ENCODE measurements at regions not wholly inside any gene's neighbourhood (a gene's known extent, or its start where the extent isn't known, plus 50 kb on each side); places are given as distances from the start of the nearest gene placed in this dataset.

GRCh38 chr4:184558996-184559395, 84.6 kb upstream of the IRF2 start:
- WGBS, result 79% methylated on average over 7 of the region's 7 CpGs
- no peak for DNase-seq (ENCODE audit: low spot score)
- no peaks in the 10 kb centered on the region for H3K27me3 ChIP-seq (ENCODE audit: control insufficient read depth in 4 of 4, insufficient read depth in 4 of 4, low read length in 3 of 4)
- H3K9ac ChIP-seq (ENCODE audit: low read depth in 1 of 2, low read length in 2 of 2), result no peak overlapping the region
- no peak for TF ChIP-seq RXRA (IDR thresholded peaks at IDR 0.05)
- no peak for TF ChIP-seq GABPA (IDR thresholded peaks at IDR 0.05 in 1 of 2, conservative IDR thresholded peaks at IDR 0.05 in 1 of 2)
- no peak for TF ChIP-seq TAF1 (conservative IDR thresholded peaks at IDR 0.05)
- TF ChIP-seq EGR1 (IDR thresholded peaks at IDR 0.05; ENCODE audit: low read depth in 2 of 2), result no peak
- no peak for TF ChIP-seq FOXA2 (IDR thresholded peaks at IDR 0.05)
- TF ChIP-seq SP1 (IDR thresholded peaks at IDR 0.05), result no peak
- TF ChIP-seq, protein P1, sequence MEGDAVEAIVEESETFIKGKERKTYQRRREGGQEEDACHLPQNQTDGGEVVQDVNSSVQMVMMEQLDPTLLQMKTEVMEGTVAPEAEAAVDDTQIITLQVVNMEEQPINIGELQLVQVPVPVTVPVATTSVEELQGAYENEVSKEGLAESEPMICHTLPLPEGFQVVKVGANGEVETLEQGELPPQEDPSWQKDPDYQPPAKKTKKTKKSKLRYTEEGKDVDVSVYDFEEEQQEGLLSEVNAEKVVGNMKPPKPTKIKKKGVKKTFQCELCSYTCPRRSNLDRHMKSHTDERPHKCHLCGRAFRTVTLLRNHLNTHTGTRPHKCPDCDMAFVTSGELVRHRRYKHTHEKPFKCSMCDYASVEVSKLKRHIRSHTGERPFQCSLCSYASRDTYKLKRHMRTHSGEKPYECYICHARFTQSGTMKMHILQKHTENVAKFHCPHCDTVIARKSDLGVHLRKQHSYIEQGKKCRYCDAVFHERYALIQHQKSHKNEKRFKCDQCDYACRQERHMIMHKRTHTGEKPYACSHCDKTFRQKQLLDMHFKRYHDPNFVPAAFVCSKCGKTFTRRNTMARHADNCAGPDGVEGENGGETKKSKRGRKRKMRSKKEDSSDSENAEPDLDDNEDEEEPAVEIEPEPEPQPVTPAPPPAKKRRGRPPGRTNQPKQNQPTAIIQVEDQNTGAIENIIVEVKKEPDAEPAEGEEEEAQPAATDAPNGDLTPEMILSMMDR (IDR thresholded peaks at IDR 0.05; ENCODE audit: low read depth, low read length, missing input control), result no peak
- TF ChIP-seq HNF4G (IDR thresholded peaks at IDR 0.05), result no peak
- no peak for TF ChIP-seq NR2F2 (IDR thresholded peaks at IDR 0.05)
- TF ChIP-seq RAD21 (IDR thresholded peaks at IDR 0.05), result no peak
- no peak for TF ChIP-seq MAX (IDR thresholded peaks at IDR 0.05)
- TF ChIP-seq, protein P2, sequence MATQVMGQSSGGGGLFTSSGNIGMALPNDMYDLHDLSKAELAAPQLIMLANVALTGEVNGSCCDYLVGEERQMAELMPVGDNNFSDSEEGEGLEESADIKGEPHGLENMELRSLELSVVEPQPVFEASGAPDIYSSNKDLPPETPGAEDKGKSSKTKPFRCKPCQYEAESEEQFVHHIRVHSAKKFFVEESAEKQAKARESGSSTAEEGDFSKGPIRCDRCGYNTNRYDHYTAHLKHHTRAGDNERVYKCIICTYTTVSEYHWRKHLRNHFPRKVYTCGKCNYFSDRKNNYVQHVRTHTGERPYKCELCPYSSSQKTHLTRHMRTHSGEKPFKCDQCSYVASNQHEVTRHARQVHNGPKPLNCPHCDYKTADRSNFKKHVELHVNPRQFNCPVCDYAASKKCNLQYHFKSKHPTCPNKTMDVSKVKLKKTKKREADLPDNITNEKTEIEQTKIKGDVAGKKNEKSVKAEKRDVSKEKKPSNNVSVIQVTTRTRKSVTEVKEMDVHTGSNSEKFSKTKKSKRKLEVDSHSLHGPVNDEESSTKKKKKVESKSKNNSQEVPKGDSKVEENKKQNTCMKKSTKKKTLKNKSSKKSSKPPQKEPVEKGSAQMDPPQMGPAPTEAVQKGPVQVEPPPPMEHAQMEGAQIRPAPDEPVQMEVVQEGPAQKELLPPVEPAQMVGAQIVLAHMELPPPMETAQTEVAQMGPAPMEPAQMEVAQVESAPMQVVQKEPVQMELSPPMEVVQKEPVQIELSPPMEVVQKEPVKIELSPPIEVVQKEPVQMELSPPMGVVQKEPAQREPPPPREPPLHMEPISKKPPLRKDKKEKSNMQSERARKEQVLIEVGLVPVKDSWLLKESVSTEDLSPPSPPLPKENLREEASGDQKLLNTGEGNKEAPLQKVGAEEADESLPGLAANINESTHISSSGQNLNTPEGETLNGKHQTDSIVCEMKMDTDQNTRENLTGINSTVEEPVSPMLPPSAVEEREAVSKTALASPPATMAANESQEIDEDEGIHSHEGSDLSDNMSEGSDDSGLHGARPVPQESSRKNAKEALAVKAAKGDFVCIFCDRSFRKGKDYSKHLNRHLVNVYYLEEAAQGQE (IDR thresholded peaks at IDR 0.05), result no peak
- TF ChIP-seq YY1 (IDR thresholded peaks at IDR 0.05), result no peak
- H3K4me3 ChIP-seq (ENCODE audit: low read depth in 1 of 3, low read length in 3 of 3), result no peak overlapping the region
- H3K27ac ChIP-seq (ENCODE audit: low read depth in 1 of 2, low read length in 2 of 2), result no peak overlapping the region
- no peaks in the 10 kb centered on the region for H3K36me3 ChIP-seq (ENCODE audit: control insufficient read depth in 4 of 4, insufficient read depth in 3 of 4, low read depth in 1 of 4, low read length in 3 of 4)
- no peaks in the 10 kb centered on the region for H3K9me3 ChIP-seq (ENCODE audit: control insufficient read depth in 4 of 4, low read length in 3 of 4)
- H3K4me1 ChIP-seq (ENCODE audit: control insufficient read depth in 4 of 4, insufficient read depth in 4 of 4, low read length in 3 of 4), result no peaks in the 10 kb centered on the region

DNA sequence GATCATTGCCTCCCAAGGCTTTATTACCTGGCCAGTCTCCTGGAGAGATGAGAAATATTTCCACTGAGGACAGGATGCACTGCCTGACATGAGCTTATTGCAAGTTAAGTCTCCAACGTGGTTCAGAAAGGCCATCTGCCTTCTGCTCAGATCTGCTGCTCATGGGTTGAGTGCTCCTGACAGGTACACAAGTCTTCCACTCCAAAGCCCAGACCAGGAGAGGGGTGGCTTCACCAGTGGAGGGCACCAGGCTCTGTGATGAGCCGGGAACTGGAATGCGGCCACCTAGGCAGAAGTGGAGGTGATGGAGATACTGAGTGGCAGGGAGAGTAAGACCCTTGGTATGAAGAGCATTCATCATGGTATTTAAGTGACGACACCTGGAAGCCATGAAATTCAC, 79.5 kb upstream of the IRF2 start:
- no peaks in the 10 kb centered on the region for H3K27me3 ChIP-seq (ENCODE audit: control insufficient read depth in 4 of 4, insufficient read depth in 4 of 4, low read length in 3 of 4)
- H3K27ac ChIP-seq (ENCODE audit: low read depth in 1 of 2, low read length in 2 of 2), result no peak overlapping the region
- DNase-seq (ENCODE audit: low spot score), result no peak
- TF ChIP-seq MAX (IDR thresholded peaks at IDR 0.05) (no peak), HNF4G (IDR thresholded peaks at IDR 0.05) (no peak), ZBTB33 (IDR thresholded peaks at IDR 0.05) (no peak), FOXA2 (IDR thresholded peaks at IDR 0.05) (no peak), YY1 (IDR thresholded peaks at IDR 0.05) (no peak), JUND (IDR thresholded peaks at IDR 0.05) (no peak), RXRA (IDR thresholded peaks at IDR 0.05) (no peak), HNF4A (conservative IDR thresholded peaks at IDR 0.05) (no peak), RAD21 (IDR thresholded peaks at IDR 0.05) (no peak), EGR1 (IDR thresholded peaks at IDR 0.05; ENCODE audit: low read depth in 2 of 2) (no peak)
- TF ChIP-seq, protein P3, sequence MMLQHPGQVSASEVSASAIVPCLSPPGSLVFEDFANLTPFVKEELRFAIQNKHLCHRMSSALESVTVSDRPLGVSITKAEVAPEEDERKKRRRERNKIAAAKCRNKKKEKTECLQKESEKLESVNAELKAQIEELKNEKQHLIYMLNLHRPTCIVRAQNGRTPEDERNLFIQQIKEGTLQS (IDR thresholded peaks at IDR 0.05), result no peak
- TF ChIP-seq, protein P1 (IDR thresholded peaks at IDR 0.05; ENCODE audit: low read depth, low read length, missing input control), result no peak
- TF ChIP-seq, protein P2 (IDR thresholded peaks at IDR 0.05), result no peak
- no peak overlapping the region for H3K4me3 ChIP-seq (ENCODE audit: low read depth in 1 of 3, low read length in 3 of 3)
- H3K4me1 ChIP-seq (ENCODE audit: control insufficient read depth in 4 of 4, insufficient read depth in 4 of 4, low read length in 3 of 4), result no peaks in the 10 kb centered on the region
- H3K9me3 ChIP-seq (ENCODE audit: control insufficient read depth in 4 of 4, low read length in 3 of 4), result no peaks in the 10 kb centered on the region
- H3K36me3 ChIP-seq (ENCODE audit: control insufficient read depth in 4 of 4, insufficient read depth in 3 of 4, low read depth in 1 of 4, low read length in 3 of 4), result no peaks in the 10 kb centered on the region
- no peak overlapping the region for H3K9ac ChIP-seq (ENCODE audit: low read depth in 1 of 2, low read length in 2 of 2)
- 91% methylated on average over 4 of the region's 4 CpGs for WGBS

All from liver (tissue), 8 donors.